NT2/D1 (cell line): ENCODE measurements at regions not wholly inside any gene's neighbourhood (a gene's known extent, or its start where the extent isn't known, plus 50 kb on each side); places are given as distances from the start of the nearest gene placed in this dataset.

Source experiments
- SUZ12 ChIP-seq: IDR thresholded peaks from 2 replicates; pipeline ENCODE4 v1.6.1; 2011; ENCODE audit not compliant: insufficient read length, insufficient read depth; ENCODE audit errors: extremely low read depth
- YY1 ChIP-seq: IDR thresholded peaks from 2 replicates; pipeline ENCODE4 v1.6.1; 2011; ENCODE audit not compliant: insufficient read length, insufficient read depth
- ZNF274 ChIP-seq: IDR thresholded peaks from 2 replicates; pipeline ENCODE4 v1.6.1; 2011; ENCODE audit warnings: mild to moderate bottlenecking, low read depth, low read length

- no peak for TF ChIP-seq YY1
- no peak for TF ChIP-seq ZNF274
- TF ChIP-seq SUZ12, result no peak
Observed at GRCh38 chr17:55845385-55845784, 94.5 kb downstream of the PCTP start.
